NCI-H82 treated with DMSO at 0.1 percent for 48 hours (cell line): ENCODE measurements at regions not wholly inside any gene's neighbourhood (a gene's known extent, or its start where the extent isn't known, plus 50 kb on each side); places are given as distances from the start of the nearest gene placed in this dataset.

Experiments
- DNase-seq: peaks from one replicate; lab custom pipeline; 2025; ENCODE audit not compliant: unreplicated experiment; lab: John Stamatoyannopoulos, UW

- no peak for DNase-seq
Observed at GRCh38 chr10:31586723-31587638, 268.0 kb downstream of the ZEB1 start.

- DNase-seq: no peak
Observed at GRCh38 chr10:31584876-31585275, 265.9 kb downstream of the ZEB1 start.

- no peak for DNase-seq
Observed at GRCh38 chr10:31584098-31584631, 265.1 kb downstream of the ZEB1 start.

GRCh38 chr10:31583293-31583692 lies 264.3 kb downstream of the ZEB1 start:
- DNase-seq: no peak

GRCh38 chr10:31582365-31583052 lies 263.5 kb downstream of the ZEB1 start:
- no peak for DNase-seq

- DNase-seq: no peak
Observed at GRCh38 chr10:31581741-31582323, 262.8 kb downstream of the ZEB1 start.

- DNase-seq: no peak
Observed at GRCh38 chr10:31580646-31581045, 261.6 kb downstream of the ZEB1 start.
